Activated CD4-positive, alpha-beta T cell treated with anti-CD3 and anti-CD28 coated beads, Interleukin-2, Interleukin-4, amounts not matched to agents 100 ng/mL and 50 ng/mL, durations not matched to agents 16 hours and 8 hours (primary cell): ENCODE measurements at regions not wholly inside any gene's neighbourhood (a gene's known extent, or its start where the extent isn't known, plus 50 kb on each side); places are given as distances from the start of the nearest gene placed in this dataset.

ENCODE experiments used
- DNase-seq: peaks from one replicate; pipeline ENCODE4 v3.0.0-alpha.2; 2020; ENCODE audit warnings: low spot score

GRCh38 chr12:65556676-65557437 is 267.4 kb upstream of the HMGA2 start:
- peak; percentile 65 for DNase-seq

- DNase-seq = no peak
Measured at GRCh38 chr12:65557438-65558181, 266.7 kb upstream of the HMGA2 start.

GRCh38 chr12:65560286-65560685 is 264.0 kb upstream of the HMGA2 start:
- DNase-seq = no peak

- no peak for DNase-seq
Measured at GRCh38 chr12:65561798-65562382, 262.4 kb upstream of the HMGA2 start.

- DNase-seq = no peak
Measured at GRCh38 chr12:65565601-65566560, 258.4 kb upstream of the HMGA2 start.

GRCh38 chr12:65566751-65567150 is 257.5 kb upstream of the HMGA2 start:
- DNase-seq = no peak

- DNase-seq = no peak
Measured at GRCh38 chr12:65567820-65568219, 256.5 kb upstream of the HMGA2 start.

- DNase-seq = no peak
Measured at GRCh38 chr12:65568517-65568916, 255.8 kb upstream of the HMGA2 start.

- DNase-seq = no peak
Measured at GRCh38 chr12:65570451-65571130, 253.7 kb upstream of the HMGA2 start.

- DNase-seq = no peak
Measured at GRCh38 chr12:65574867-65575266, 249.4 kb upstream of the HMGA2 start.

GRCh38 chr12:65584016-65584415 is 240.3 kb upstream of the HMGA2 start:
- no peak for DNase-seq

- no peak for DNase-seq
Measured at GRCh38 chr12:65585648-65586602, 238.4 kb upstream of the HMGA2 start.

- no peak for DNase-seq
Measured at GRCh38 chr12:65586796-65587195, 237.5 kb upstream of the HMGA2 start.

GRCh38 chr12:65590318-65590717 is 234.0 kb upstream of the HMGA2 start:
- DNase-seq = no peak

GRCh38 chr12:65592416-65592815 is 231.9 kb upstream of the HMGA2 start:
- DNase-seq = no peak

- DNase-seq = no peak
Measured at GRCh38 chr12:65593239-65593701, 231.0 kb upstream of the HMGA2 start.

- DNase-seq = no peak
Measured at GRCh38 chr12:65594409-65594808, 229.9 kb upstream of the HMGA2 start.

- DNase-seq = no peak
Measured at GRCh38 chr12:65595016-65595560, 229.2 kb upstream of the HMGA2 start.

GRCh38 chr12:65596514-65597091 is 227.7 kb upstream of the HMGA2 start:
- DNase-seq = no peak
